SJCRH30 (cell line): ENCODE measurements at regions not wholly inside any gene's neighbourhood (a gene's known extent, or its start where the extent isn't known, plus 50 kb on each side); places are given as distances from the start of the nearest gene placed in this dataset.

Experiments used
- DNase-seq, 2 experiments: peaks; one replicate each; pipeline ENCODE4 v3.0.0-alpha.2; 2015 to 2020
- H3K27ac ChIP-seq: fragments of 250-450 bp; sonication (Bioruptor Pico); 2 replicates; pipeline ENCODE4 v1.5.1; 2020; ENCODE audit warnings: mild to moderate bottlenecking, moderate library complexity
- H3K27me3 ChIP-seq: fragments of 250-450 bp; sonication (Bioruptor Pico); 2 replicates; pipeline ENCODE4 v1.5.1; 2020; ENCODE audit warnings: mild to moderate bottlenecking, moderate library complexity
- H3K36me3 ChIP-seq: fragments of 250-450 bp; sonication (Bioruptor Pico); 2 replicates; pipeline ENCODE4 v1.5.1; 2020; ENCODE audit warnings: mild to moderate bottlenecking, moderate library complexity
- H3K4me1 ChIP-seq: fragments of 250-450 bp; sonication (Bioruptor Pico); 2 replicates; pipeline ENCODE4 v1.5.1; 2020; ENCODE audit warnings: mild to moderate bottlenecking, moderate library complexity
- H3K4me3 ChIP-seq: fragments of 250-450 bp; sonication (Bioruptor Pico); 2 replicates; pipeline ENCODE4 v1.5.1; 2020; ENCODE audit warnings: mild to moderate bottlenecking, moderate library complexity
- H3K9me3 ChIP-seq: fragments of 250-450 bp; sonication (Bioruptor Pico); replicated peaks from 2 replicates; pipeline ENCODE4 v1.5.1; 2020; ENCODE audit warnings: mild to moderate bottlenecking, moderate library complexity

DNA sequence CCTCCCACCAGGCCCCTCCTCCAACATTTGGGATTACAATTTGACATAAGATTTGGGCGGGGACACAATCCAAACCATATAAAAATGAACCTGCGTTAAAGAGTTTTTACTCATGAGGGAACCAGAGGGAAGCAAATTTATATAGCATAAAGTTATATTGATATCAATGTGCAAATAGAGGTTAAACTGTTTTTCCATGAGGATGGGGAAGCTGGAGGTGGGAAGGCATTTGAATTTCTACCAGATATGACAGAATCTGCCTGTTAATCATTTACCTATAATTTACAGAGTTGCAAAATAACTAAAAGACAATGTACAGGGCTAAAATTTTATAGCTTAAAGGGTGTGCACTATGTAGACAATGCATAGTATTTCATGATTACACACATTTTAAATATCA, 322.0 kb upstream of the FKBP1C start:
- Histone ChIP-seq H3K4me3 (no peak overlapping the region), H3K9me3 (no peaks in the 10 kb centered on the region), H3K36me3 (no peaks in the 10 kb centered on the region), H3K4me1 (no peaks in the 10 kb centered on the region), H3K27ac (no peak overlapping the region), H3K27me3 (0 out of 2 replicates have a peak, but pooled peaks cover 2% of the 10 kb centered on the region)
- no peak for DNase-seq

DNA sequence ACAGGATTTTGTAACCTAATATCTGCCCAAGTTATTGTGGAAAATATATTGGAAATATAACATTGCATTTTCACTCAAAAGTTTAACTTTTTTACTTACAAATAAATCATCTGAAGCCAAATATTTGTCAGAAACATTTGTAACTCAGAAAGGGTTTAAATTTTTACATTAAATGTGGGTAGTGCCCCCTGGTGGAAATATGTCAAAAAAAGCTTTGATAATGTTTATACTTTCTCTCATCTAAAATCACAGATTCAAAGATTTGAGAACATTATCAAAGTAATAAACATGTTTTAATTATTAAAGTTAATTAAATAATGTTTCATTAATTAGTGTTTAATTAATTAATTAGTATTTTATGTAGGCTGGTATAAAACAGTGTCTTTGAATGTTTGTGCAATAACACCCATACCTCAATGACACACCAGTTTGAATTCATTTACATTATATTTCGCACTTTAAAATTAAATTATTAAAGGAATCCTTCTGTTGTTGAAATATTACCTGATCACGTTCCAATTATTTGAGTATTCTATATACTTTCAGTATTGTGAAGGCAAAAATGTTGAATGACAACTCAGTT, 320.1 kb upstream of the FKBP1C start:
- Histone ChIP-seq H3K27me3 (no peaks in the 10 kb centered on the region), H3K4me3 (no peak overlapping the region), H3K36me3 (no peaks in the 10 kb centered on the region), H3K9me3 (no peaks in the 10 kb centered on the region), H3K27ac (no peak overlapping the region), H3K4me1 (no peaks in the 10 kb centered on the region)
- DNase-seq = peak in 1 of 2 experiments; percentile 31

DNA sequence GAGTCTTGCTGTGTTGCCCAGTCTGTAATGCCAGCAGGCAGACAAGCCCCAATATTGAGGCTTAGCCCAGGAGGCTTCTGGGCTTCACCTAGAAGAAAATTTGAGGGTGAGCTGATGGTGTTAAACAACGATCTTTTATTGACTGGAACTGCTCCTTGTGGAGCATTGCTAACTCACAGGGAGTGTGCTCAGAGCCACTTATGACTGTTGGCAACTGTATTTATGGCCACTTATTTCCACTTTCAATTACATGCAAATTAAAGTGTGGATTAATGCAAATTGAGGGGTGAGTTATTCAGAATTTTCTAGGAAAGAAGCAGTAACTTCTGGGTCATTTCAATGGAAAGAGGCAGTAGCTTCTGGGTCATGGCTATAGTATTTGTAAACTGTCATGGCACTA, 317.2 kb upstream of the FKBP1C start:
- Histone ChIP-seq H3K9me3 (no peaks in the 10 kb centered on the region), H3K4me1 (no peaks in the 10 kb centered on the region), H3K4me3 (no peak overlapping the region), H3K36me3 (no peaks in the 10 kb centered on the region), H3K27me3 (no peaks in the 10 kb centered on the region), H3K27ac (no peak overlapping the region)
- no peak for DNase-seq

DNA sequence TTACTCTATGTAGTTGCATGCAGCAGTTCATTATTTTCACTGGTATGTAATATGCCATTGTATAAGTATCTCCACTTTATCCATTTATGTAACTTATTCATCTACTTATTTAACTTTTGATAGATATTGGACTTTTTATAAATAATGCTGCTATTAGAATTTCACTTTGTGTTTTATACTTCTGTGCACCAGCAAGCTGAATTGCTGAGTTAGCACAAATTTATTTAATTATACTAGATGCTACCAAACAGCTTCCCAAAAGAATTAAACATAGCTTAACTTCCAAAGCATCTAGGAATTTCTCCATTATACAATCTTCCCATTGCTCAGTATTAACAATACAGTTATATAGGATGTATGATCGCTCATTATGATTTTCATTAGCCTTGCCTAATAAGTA, 308.0 kb upstream of the FKBP1C start:
- no peaks in the 10 kb centered on the region for H3K36me3 ChIP-seq
- H3K27me3 ChIP-seq = 0 out of 2 replicates have a peak, but pooled peaks cover 3% of the 10 kb centered on the region
- H3K4me1 ChIP-seq = no peaks in the 10 kb centered on the region
- H3K9me3 ChIP-seq = no peaks in the 10 kb centered on the region
- no peak overlapping the region for H3K27ac ChIP-seq
- no peak overlapping the region for H3K4me3 ChIP-seq
- no peak for DNase-seq

DNA sequence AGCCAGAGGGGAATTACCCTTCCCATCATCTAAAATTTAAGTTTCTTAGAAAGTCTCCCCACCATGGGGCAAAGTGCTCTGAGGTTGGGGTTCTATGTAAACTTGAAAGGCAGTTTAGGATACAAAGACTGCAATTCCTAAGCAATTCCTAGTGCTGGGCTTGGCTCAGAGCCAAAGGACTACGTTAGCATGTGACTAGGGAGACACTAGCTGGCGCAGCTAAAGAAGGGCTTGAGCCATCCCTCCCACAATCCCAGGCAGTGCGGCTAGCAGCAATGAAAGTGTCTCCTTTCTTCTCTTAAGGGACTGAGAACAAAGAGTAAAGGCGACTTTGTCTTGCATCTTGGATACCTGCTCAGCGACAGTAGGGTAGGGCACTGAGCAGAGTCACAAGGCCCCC, 306.6 kb upstream of the FKBP1C start:
- Histone ChIP-seq H3K4me1 (no peaks in the 10 kb centered on the region), H3K4me3 (no peak overlapping the region), H3K36me3 (no peaks in the 10 kb centered on the region), H3K27ac (no peak overlapping the region), H3K27me3 (0 out of 2 replicates have a peak, but pooled peaks cover 3% of the 10 kb centered on the region), H3K9me3 (no peaks in the 10 kb centered on the region)
- DNase-seq = peak in 1 of 2 experiments; percentile 8

DNA sequence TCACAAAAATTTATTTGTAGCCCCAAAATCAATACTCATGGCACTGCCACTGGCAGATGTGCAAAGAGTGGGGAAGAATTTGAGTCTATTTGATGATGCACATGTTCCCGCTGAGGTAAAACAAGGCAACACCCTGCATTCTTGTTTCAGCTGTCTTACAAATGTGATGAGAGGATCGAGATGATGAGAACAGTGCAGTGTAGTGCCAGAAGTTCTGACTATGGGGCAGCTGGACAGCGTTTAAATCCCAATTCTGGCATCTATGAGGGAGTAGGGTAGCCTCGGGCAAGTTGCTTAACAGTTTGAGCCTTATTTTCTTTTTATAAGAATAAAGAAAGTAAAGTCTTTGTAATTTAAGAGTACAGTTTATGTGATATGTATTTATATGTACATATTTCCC, 296.7 kb upstream of the FKBP1C start:
- Histone ChIP-seq H3K4me1 (no peaks in the 10 kb centered on the region), H3K4me3 (no peak overlapping the region), H3K36me3 (no peaks in the 10 kb centered on the region), H3K9me3 (no peaks in the 10 kb centered on the region), H3K27me3 (no peaks in the 10 kb centered on the region), H3K27ac (no peak overlapping the region)
- no peak for DNase-seq

DNA sequence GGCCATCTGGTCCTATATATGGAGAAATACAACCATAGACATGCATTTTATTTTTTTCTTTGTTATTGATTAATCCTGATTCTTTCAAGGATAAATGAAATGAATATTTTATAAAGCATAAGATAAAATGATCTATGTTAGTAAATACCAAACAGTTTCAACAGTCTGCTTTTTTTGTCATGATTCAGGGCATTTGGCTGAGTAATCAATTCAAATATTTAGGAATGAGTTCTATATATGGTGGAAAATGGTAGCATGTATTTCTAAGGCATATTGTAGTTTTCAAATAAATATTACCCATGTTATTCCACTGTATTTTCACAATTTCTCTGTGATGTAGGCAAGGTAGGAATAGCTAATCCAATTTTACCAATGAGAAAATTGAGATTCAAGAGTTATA, 287.5 kb upstream of the FKBP1C start:
- Histone ChIP-seq H3K4me1 (no peaks in the 10 kb centered on the region), H3K9me3 (no peaks in the 10 kb centered on the region), H3K4me3 (no peak overlapping the region), H3K36me3 (no peaks in the 10 kb centered on the region), H3K27ac (no peak overlapping the region), H3K27me3 (no peaks in the 10 kb centered on the region)
- no peak for DNase-seq

DNA sequence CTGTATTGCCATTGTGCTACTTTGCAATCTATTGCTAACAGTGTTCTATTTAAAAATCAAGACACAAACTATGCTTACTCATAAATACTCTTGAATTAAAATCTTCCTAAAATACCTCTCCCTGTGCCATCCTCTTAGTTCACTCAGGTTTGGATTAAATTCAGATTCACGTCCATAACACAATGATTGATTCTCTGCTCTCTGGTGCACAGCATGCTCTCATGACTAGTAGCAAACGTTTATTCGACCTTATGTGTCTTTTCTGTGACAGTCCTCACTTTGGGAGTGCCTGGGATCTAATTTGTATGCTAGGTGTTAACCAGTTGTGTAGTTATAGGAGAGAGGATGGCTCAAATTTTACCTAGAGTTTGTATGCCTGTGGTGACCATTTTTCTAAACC, 270.4 kb upstream of the FKBP1C start:
- 0 out of 2 replicates have a peak, but pooled peaks cover 4% of the 10 kb centered on the region for H3K27me3 ChIP-seq
- H3K4me1 ChIP-seq = no peaks in the 10 kb centered on the region
- H3K4me3 ChIP-seq = no peak overlapping the region
- no peaks in the 10 kb centered on the region for H3K9me3 ChIP-seq
- H3K36me3 ChIP-seq = no peaks in the 10 kb centered on the region
- DNase-seq = no peak
- no peak overlapping the region for H3K27ac ChIP-seq

DNA sequence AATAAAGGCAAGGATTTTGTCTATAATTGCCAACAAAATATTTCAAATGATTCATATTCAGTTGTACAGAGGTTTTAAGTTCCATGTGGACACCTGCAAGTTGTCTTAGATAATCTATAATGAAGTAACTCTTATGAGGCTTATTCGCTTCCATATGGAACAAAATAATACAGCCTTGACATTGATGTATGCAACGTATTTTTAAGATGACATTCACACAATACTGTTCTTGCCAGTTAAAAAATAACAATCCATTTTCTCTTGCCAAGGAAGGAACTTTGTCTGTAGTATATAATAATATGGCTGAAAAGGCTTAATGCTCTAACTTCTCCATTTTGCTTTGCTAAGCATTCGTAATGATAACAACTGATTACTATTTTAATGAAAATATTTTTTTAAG, 269.3 kb upstream of the FKBP1C start:
- no peak for DNase-seq
- Histone ChIP-seq H3K4me3 (no peak overlapping the region), H3K4me1 (no peaks in the 10 kb centered on the region), H3K36me3 (no peaks in the 10 kb centered on the region), H3K27me3 (0 out of 2 replicates have a peak, but pooled peaks cover 4% of the 10 kb centered on the region), H3K9me3 (no peaks in the 10 kb centered on the region), H3K27ac (no peak overlapping the region)

DNA sequence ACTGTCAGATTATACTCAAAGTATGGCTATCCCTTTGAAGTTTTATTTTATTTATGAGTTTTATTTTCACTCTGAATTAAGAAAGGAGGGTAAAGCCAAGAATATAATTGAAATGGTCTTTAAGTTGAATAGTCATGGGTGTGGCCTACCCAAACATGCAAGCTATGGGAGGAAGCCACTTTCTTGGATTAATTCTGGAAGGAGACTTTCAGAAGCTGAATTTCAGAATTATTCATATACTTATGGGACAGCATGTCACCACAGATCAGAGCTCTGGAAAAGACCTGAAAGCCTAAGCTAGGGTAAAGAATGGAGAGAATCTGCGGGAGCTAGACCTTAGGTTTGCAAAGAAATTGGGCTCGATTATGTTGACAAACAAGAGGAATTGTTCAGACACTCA, 242.4 kb upstream of the FKBP1C start:
- no peaks in the 10 kb centered on the region for H3K27me3 ChIP-seq

DNA sequence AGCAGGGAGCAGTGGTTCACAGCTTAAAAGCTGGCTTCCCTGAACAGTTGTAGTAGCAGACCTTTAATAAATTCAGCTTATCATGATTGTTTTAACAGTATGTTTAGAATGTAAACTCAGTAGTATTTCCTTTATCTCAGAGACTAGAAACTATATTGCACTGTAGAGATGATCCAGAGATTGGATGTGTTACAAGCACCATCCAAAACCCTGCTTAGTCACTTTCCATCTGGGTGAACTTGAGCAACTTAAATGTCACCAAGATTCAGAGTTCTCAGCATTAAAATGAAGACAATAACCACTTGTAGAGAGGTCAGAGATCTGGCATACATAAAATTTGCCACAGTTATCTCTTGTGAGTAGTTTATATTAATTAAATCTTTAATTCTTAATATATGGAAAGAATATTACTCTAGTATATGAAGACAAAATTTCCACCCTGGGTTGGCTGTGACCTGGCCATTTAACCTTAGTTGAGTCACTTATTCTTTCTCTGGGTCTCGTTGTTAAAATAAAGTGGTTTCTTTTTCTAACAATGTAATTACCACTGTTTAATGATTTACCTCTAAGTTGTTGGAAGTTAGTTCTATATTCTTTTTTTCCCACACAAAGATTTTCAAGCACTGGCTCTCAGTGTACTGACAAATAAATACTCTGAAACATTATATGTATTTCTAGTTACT, 239.2 kb upstream of the FKBP1C start:
- no peaks in the 10 kb centered on the region for H3K27me3 ChIP-seq
- no peaks in the 10 kb centered on the region for H3K36me3 ChIP-seq
- no peaks in the 10 kb centered on the region for H3K4me1 ChIP-seq
- no peak overlapping the region for H3K4me3 ChIP-seq
- H3K27ac ChIP-seq = no peak overlapping the region
- DNase-seq = no peak
- H3K9me3 ChIP-seq = no peaks in the 10 kb centered on the region

More for the DNA sequence above, 242.4 kb upstream of the FKBP1C start:
- no peak overlapping the region for H3K4me3 ChIP-seq
- no peak for DNase-seq
- no peaks in the 10 kb centered on the region for H3K4me1 ChIP-seq
- no peaks in the 10 kb centered on the region for H3K9me3 ChIP-seq
- no peaks in the 10 kb centered on the region for H3K36me3 ChIP-seq
- no peak overlapping the region for H3K27ac ChIP-seq

DNA sequence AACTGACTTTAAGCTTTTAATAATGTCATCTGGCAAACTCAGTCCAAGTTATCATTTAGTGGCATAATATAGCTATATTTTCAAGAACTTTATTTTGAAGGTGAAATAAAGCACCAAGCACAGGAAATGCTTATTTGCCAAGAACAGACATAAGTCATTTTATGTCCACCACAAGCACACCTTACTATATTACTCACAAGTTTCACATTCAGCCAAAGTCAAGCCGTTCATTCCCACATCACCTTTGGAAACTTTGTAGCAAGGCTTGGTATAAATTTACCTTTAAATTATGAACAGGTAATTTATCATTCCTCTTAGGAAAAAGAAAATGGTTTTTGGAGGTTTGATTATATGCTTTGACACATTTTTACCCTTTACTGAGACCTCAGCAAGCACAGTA, 236.8 kb upstream of the FKBP1C start:
- no peak for DNase-seq
- no peaks in the 10 kb centered on the region for H3K9me3 ChIP-seq

DNA sequence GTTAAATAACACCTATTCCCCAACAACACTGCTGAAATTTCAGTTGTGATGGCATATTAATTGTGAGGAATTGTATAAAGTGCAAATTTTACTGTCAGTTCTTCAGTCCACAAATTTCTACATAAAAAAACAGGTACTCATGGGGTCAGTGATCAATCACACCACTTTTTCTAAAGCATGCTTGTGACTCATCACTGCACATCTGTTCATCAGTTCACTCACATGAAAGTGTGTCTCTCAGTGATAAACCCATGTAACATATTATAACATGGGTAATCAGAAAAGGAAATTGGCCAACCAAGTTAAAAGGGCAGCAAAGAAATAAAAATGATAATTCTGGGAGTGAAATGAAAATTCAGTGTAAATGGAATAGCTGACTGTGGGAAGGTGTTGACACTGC, 234.7 kb upstream of the FKBP1C start:
- H3K4me1 ChIP-seq = no peaks in the 10 kb centered on the region
- H3K27ac ChIP-seq = no peak overlapping the region
- no peak for DNase-seq
- H3K27me3 ChIP-seq = no peaks in the 10 kb centered on the region
- no peaks in the 10 kb centered on the region for H3K36me3 ChIP-seq
- H3K4me3 ChIP-seq = no peak overlapping the region
- no peaks in the 10 kb centered on the region for H3K9me3 ChIP-seq

More for the DNA sequence above, 236.8 kb upstream of the FKBP1C start:
- no peaks in the 10 kb centered on the region for H3K36me3 ChIP-seq
- no peaks in the 10 kb centered on the region for H3K27me3 ChIP-seq
- no peak overlapping the region for H3K27ac ChIP-seq
- no peak overlapping the region for H3K4me3 ChIP-seq
- H3K4me1 ChIP-seq = no peaks in the 10 kb centered on the region

DNA sequence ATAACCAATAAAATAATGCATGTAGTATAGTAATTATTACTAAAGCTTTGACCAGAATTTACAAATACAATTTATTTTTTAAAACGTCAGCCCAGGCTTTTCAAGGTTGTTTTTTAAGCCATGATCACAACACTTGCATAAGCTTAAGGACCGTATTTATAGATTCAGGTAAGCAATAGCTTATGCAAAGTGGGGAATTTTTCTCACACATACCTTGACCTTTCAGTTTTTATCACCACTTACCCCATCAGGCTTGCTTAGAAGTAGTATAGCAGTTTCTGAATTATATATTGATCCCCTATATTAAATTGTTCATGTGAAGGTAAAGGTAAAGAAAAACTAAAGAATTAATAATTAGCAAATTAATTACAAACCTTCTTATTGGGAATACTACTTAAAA, 232.3 kb upstream of the FKBP1C start:
- H3K4me1 ChIP-seq = no peaks in the 10 kb centered on the region
- no peak overlapping the region for H3K27ac ChIP-seq
- DNase-seq = no peak
- H3K4me3 ChIP-seq = no peak overlapping the region
- H3K9me3 ChIP-seq = no peaks in the 10 kb centered on the region
- no peaks in the 10 kb centered on the region for H3K27me3 ChIP-seq
- no peaks in the 10 kb centered on the region for H3K36me3 ChIP-seq

DNA sequence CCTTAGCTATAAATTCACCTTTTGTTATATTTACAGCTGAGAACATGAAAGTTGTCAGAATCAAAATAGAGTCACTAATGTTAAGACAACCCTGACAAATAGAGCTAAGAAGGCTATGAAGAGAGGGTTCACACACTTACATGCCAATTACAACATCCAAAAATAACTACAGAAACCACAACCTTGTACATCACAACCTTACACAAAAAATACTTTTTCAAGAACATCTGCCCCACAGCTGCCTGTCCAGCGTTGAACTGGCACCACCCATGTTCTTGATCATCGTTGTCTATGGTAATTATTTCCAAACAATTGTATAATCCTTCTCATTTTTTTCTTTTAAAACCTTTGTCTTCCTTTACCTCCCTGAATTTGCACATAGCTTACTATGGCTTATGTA, 231.2 kb upstream of the FKBP1C start:
- no peak for DNase-seq
- H3K27me3 ChIP-seq = no peaks in the 10 kb centered on the region
- H3K4me3 ChIP-seq = no peak overlapping the region
- H3K27ac ChIP-seq = no peak overlapping the region
- no peaks in the 10 kb centered on the region for H3K36me3 ChIP-seq
- no peaks in the 10 kb centered on the region for H3K9me3 ChIP-seq
- H3K4me1 ChIP-seq = no peaks in the 10 kb centered on the region

DNA sequence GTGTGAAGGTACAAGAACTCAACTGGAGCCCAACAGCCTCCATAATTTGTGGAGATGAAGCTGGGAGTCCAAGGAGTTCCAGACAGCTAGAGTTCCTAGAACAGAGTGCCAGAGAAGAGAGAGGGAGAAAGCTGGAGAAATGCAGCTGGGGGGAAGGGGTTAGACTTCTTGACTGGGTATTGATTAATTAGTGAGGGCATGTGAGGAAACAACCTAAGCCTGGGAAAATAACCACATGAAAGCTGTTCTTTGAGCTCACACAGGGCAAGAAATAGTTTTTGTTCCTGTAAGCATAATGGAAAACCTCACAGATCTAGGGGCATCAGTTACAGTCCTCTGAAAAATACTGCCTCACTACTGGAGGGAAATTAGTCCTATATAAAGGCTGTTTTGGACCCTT, 230.5 kb upstream of the FKBP1C start:
- no peak overlapping the region for H3K4me3 ChIP-seq
- no peaks in the 10 kb centered on the region for H3K27me3 ChIP-seq
- no peaks in the 10 kb centered on the region for H3K9me3 ChIP-seq
- no peak for DNase-seq
- no peak overlapping the region for H3K27ac ChIP-seq
- no peaks in the 10 kb centered on the region for H3K36me3 ChIP-seq
- H3K4me1 ChIP-seq = no peaks in the 10 kb centered on the region
